Spleen (tissue), 7 donors: ENCODE measurements at regions not wholly inside any gene's neighbourhood (a gene's known extent, or its start where the extent isn't known, plus 50 kb on each side); places are given as distances from the start of the nearest gene placed in this dataset.

Experiments used
- CTCF ChIP-seq, 11 experiments: fragments of 200-600 bp in 7 of 11; fragments of 450-650 bp in 4 of 11; sonication (generic) in 4 of 11; IDR thresholded peaks in 8 of 11; conservative IDR thresholded peaks in 3 of 11; 1 replicate in 7 of 11; 2 replicates in 4 of 11; pipeline versions ENCODE4 v1.4.0 to v1.8.0; 2016 to 2021; ENCODE audit warnings: antibody characterized with exemption in 11 of 11, inconsistent platforms in 4 of 11, mild to moderate bottlenecking in 1 of 11
- POLR2A ChIP-seq, 3 donors: fragments of 450-650 bp; IDR thresholded peaks; one replicate each; pipeline ENCODE4 v1.5.1; 2017; ENCODE audit warnings: antibody characterized with exemption in 3 of 3, mild to moderate bottlenecking in 1 of 3
- POLR2AphosphoS5 ChIP-seq, 3 donors: sonication (generic); formaldehyde crosslinking; IDR thresholded peaks; one replicate each; pipeline ENCODE4 v1.5.1; 2017; ENCODE audit warnings: antibody characterized with exemption in 3 of 3
- donor health status: DM: no; HTN: no; CAD: no; lungs with moderate emphysema.
- donor health status: DM: no; HTN: no; CAD: no.
- donor health status: DM: no; HTN: no; CAD: no.

- TF ChIP-seq CTCF (IDR thresholded peaks at IDR 0.05 in 8 of 11, conservative IDR thresholded peaks at IDR 0.05 in 3 of 11): no peak
- TF ChIP-seq POLR2A (IDR thresholded peaks at IDR 0.05): no peak
- TF ChIP-seq POLR2AphosphoS5 (IDR thresholded peaks at IDR 0.05): no peak
Measured at GRCh38 chr17:56678249-56679114, 85.0 kb downstream of the NOG start.
